ENCODE measurements at regions not wholly inside any gene's neighbourhood (a gene's known extent, or its start where the extent isn't known, plus 50 kb on each side); places are given as distances from the start of the nearest gene placed in this dataset.
"Not testable (repeated sequence)": the region's sequence is repeated elsewhere in the genome, so short reads cannot be mapped to it uniquely, and the experiment has no call there.

GRCh38 chr14:83870546-83871270, 1659.2 kb upstream of the FLRT2 start:
- no peaks in the 10 kb centered on the region for H3K27me3 ChIP-seq (ENCODE audit: control insufficient read depth in 1 of 2, insufficient read depth in 2 of 2, low read length in 2 of 2)
- H3K27ac ChIP-seq (ENCODE audit: low read length) = no peak overlapping the region
- H3K9me3 ChIP-seq (ENCODE audit: control insufficient read depth in 2 of 2, low read length in 2 of 2) = no peaks in the 10 kb centered on the region
- H3K9ac ChIP-seq (ENCODE audit: low read length in 2 of 2) = no peak overlapping the region
- H3K4me1 ChIP-seq (ENCODE audit: control insufficient read depth, insufficient read depth, low read length) = peaks cover 7% of the 10 kb centered on the region
- no peak overlapping the region for H3K4me3 ChIP-seq (ENCODE audit: low read length in 2 of 2)
- no peaks in the 10 kb centered on the region for H3K36me3 ChIP-seq (ENCODE audit: control insufficient read depth in 2 of 2, insufficient read depth in 2 of 2, low read length in 2 of 2)

- no peaks in the 10 kb centered on the region for H3K36me3 ChIP-seq (ENCODE audit: control insufficient read depth in 2 of 2, insufficient read depth in 2 of 2, low read length in 2 of 2)
Observed at GRCh38 chr14:83873669-83874068, 1656.3 kb upstream of the FLRT2 start.

GRCh38 chr14:83874662-83875061, 1655.3 kb upstream of the FLRT2 start:
- no peak overlapping the region for H3K27ac ChIP-seq (ENCODE audit: low read length)
- no peaks in the 10 kb centered on the region for H3K27me3 ChIP-seq (ENCODE audit: control insufficient read depth in 1 of 2, insufficient read depth in 2 of 2, low read length in 2 of 2)
- H3K9ac ChIP-seq (ENCODE audit: low read length in 2 of 2) = no peak overlapping the region
- no peak overlapping the region for H3K4me3 ChIP-seq (ENCODE audit: low read length in 2 of 2)
- H3K9me3 ChIP-seq (ENCODE audit: control insufficient read depth in 2 of 2, low read length in 2 of 2) = peaks cover 0 to 2% of the 10 kb centered on the region in 2 donors
- no peaks in the 10 kb centered on the region for H3K36me3 ChIP-seq (ENCODE audit: control insufficient read depth in 2 of 2, insufficient read depth in 2 of 2, low read length in 2 of 2)
- H3K4me1 ChIP-seq (ENCODE audit: control insufficient read depth, insufficient read depth, low read length) = peaks cover 3% of the 10 kb centered on the region

More at GRCh38 chr14:83873669-83874068, 1656.3 kb upstream of the FLRT2 start:
- Histone ChIP-seq H3K27me3 (ENCODE audit: control insufficient read depth in 1 of 2, insufficient read depth in 2 of 2, low read length in 2 of 2) (no peaks in the 10 kb centered on the region), H3K4me3 (ENCODE audit: low read length in 2 of 2) (no peak overlapping the region), H3K9me3 (ENCODE audit: control insufficient read depth in 2 of 2, low read length in 2 of 2) (no peaks in the 10 kb centered on the region), H3K4me1 (ENCODE audit: control insufficient read depth, insufficient read depth, low read length) (peaks cover 3% of the 10 kb centered on the region), H3K27ac (ENCODE audit: low read length) (no peak overlapping the region), H3K9ac (ENCODE audit: low read length in 2 of 2) (no peak overlapping the region)

- no peak overlapping the region for H3K27ac ChIP-seq (ENCODE audit: low read length)
- peaks cover 0 to 2% of the 10 kb centered on the region in 2 donors for H3K9me3 ChIP-seq (ENCODE audit: control insufficient read depth in 2 of 2, low read length in 2 of 2)
- no peak overlapping the region for H3K4me3 ChIP-seq (ENCODE audit: low read length in 2 of 2)
- H3K36me3 ChIP-seq (ENCODE audit: control insufficient read depth in 2 of 2, insufficient read depth in 2 of 2, low read length in 2 of 2) = no peaks in the 10 kb centered on the region
- no peaks in the 10 kb centered on the region for H3K4me1 ChIP-seq (ENCODE audit: control insufficient read depth, insufficient read depth, low read length)
- no peaks in the 10 kb centered on the region for H3K27me3 ChIP-seq (ENCODE audit: control insufficient read depth in 1 of 2, insufficient read depth in 2 of 2, low read length in 2 of 2)
- no peak overlapping the region for H3K9ac ChIP-seq (ENCODE audit: low read length in 2 of 2)
Observed at GRCh38 chr14:83883732-83884131, 1646.2 kb upstream of the FLRT2 start.

- H3K27ac ChIP-seq (ENCODE audit: low read length) = no peak overlapping the region
- no peaks in the 10 kb centered on the region for H3K36me3 ChIP-seq (ENCODE audit: control insufficient read depth in 2 of 2, insufficient read depth in 2 of 2, low read length in 2 of 2)
- H3K9me3 ChIP-seq (ENCODE audit: control insufficient read depth in 2 of 2, low read length in 2 of 2) = no peaks in the 10 kb centered on the region
- no peak overlapping the region for H3K4me3 ChIP-seq (ENCODE audit: low read length in 2 of 2)
- no peak overlapping the region for H3K9ac ChIP-seq (ENCODE audit: low read length in 2 of 2)
- H3K4me1 ChIP-seq (ENCODE audit: control insufficient read depth, insufficient read depth, low read length) = no peaks in the 10 kb centered on the region
- H3K27me3 ChIP-seq (ENCODE audit: control insufficient read depth in 1 of 2, insufficient read depth in 2 of 2, low read length in 2 of 2) = no peaks in the 10 kb centered on the region
Observed at GRCh38 chr14:83885837-83886293, 1644.1 kb upstream of the FLRT2 start.

GRCh38 chr14:83887866-83888265, 1642.1 kb upstream of the FLRT2 start:
- H3K9ac ChIP-seq (ENCODE audit: low read length in 2 of 2) = no peak overlapping the region
- H3K4me1 ChIP-seq (ENCODE audit: control insufficient read depth, insufficient read depth, low read length) = no peaks in the 10 kb centered on the region
- H3K27ac ChIP-seq (ENCODE audit: low read length) = no peak overlapping the region
- no peak overlapping the region for H3K4me3 ChIP-seq (ENCODE audit: low read length in 2 of 2)
- no peaks in the 10 kb centered on the region for H3K27me3 ChIP-seq (ENCODE audit: control insufficient read depth in 1 of 2, insufficient read depth in 2 of 2, low read length in 2 of 2)
- H3K36me3 ChIP-seq (ENCODE audit: control insufficient read depth in 2 of 2, insufficient read depth in 2 of 2, low read length in 2 of 2) = no peaks in the 10 kb centered on the region
- H3K9me3 ChIP-seq (ENCODE audit: control insufficient read depth in 2 of 2, low read length in 2 of 2) = no peaks in the 10 kb centered on the region

- Histone ChIP-seq H3K36me3 (ENCODE audit: control insufficient read depth in 2 of 2, insufficient read depth in 2 of 2, low read length in 2 of 2) (no peaks in the 10 kb centered on the region), H3K27me3 (ENCODE audit: control insufficient read depth in 1 of 2, insufficient read depth in 2 of 2, low read length in 2 of 2) (no peaks in the 10 kb centered on the region), H3K9me3 (ENCODE audit: control insufficient read depth in 2 of 2, low read length in 2 of 2) (no peaks in the 10 kb centered on the region), H3K9ac (ENCODE audit: low read length in 2 of 2) (no peak overlapping the region), H3K27ac (ENCODE audit: low read length) (no peak overlapping the region), H3K4me3 (ENCODE audit: low read length in 2 of 2) (no peak overlapping the region), H3K4me1 (ENCODE audit: control insufficient read depth, insufficient read depth, low read length) (no peaks in the 10 kb centered on the region)
Observed at GRCh38 chr14:83893447-83893846, 1636.5 kb upstream of the FLRT2 start.

- no peaks in the 10 kb centered on the region for H3K4me1 ChIP-seq (ENCODE audit: control insufficient read depth, insufficient read depth, low read length)
- H3K36me3 ChIP-seq (ENCODE audit: control insufficient read depth in 2 of 2, insufficient read depth in 2 of 2, low read length in 2 of 2) = no peaks in the 10 kb centered on the region
- no peaks in the 10 kb centered on the region for H3K27me3 ChIP-seq (ENCODE audit: control insufficient read depth in 1 of 2, insufficient read depth in 2 of 2, low read length in 2 of 2)
- no peak overlapping the region for H3K9ac ChIP-seq (ENCODE audit: low read length in 2 of 2)
- no peak overlapping the region for H3K27ac ChIP-seq (ENCODE audit: low read length)
- no peaks in the 10 kb centered on the region for H3K9me3 ChIP-seq (ENCODE audit: control insufficient read depth in 2 of 2, low read length in 2 of 2)
- no peak overlapping the region for H3K4me3 ChIP-seq (ENCODE audit: low read length in 2 of 2)
Observed at GRCh38 chr14:83894568-83894967, 1635.4 kb upstream of the FLRT2 start.

- not testable (repeated sequence) for H3K9ac ChIP-seq (ENCODE audit: low read length in 2 of 2); H3K9me3 ChIP-seq (ENCODE audit: control insufficient read depth in 2 of 2, low read length in 2 of 2); H3K4me1 ChIP-seq (ENCODE audit: control insufficient read depth, insufficient read depth, low read length); H3K27me3 ChIP-seq (ENCODE audit: control insufficient read depth in 1 of 2, insufficient read depth in 2 of 2, low read length in 2 of 2); H3K36me3 ChIP-seq (ENCODE audit: control insufficient read depth in 2 of 2, insufficient read depth in 2 of 2, low read length in 2 of 2); H3K4me3 ChIP-seq (ENCODE audit: low read length in 2 of 2); H3K27ac ChIP-seq (ENCODE audit: low read length)
Observed at GRCh38 chr14:83898558-83898957, 1631.4 kb upstream of the FLRT2 start.

- no peak overlapping the region for H3K27ac ChIP-seq (ENCODE audit: low read length)
- no peaks in the 10 kb centered on the region for H3K36me3 ChIP-seq (ENCODE audit: control insufficient read depth in 2 of 2, insufficient read depth in 2 of 2, low read length in 2 of 2)
- H3K4me1 ChIP-seq (ENCODE audit: control insufficient read depth, insufficient read depth, low read length) = no peaks in the 10 kb centered on the region
- no peaks in the 10 kb centered on the region for H3K9me3 ChIP-seq (ENCODE audit: control insufficient read depth in 2 of 2, low read length in 2 of 2)
- H3K4me3 ChIP-seq (ENCODE audit: low read length in 2 of 2) = no peak overlapping the region
- no peak overlapping the region for H3K9ac ChIP-seq (ENCODE audit: low read length in 2 of 2)
- H3K27me3 ChIP-seq (ENCODE audit: control insufficient read depth in 1 of 2, insufficient read depth in 2 of 2, low read length in 2 of 2) = no peaks in the 10 kb centered on the region
Observed at GRCh38 chr14:83899706-83900105, 1630.2 kb upstream of the FLRT2 start.

GRCh38 chr14:83905157-83905556, 1624.8 kb upstream of the FLRT2 start:
- H3K4me1 ChIP-seq (ENCODE audit: control insufficient read depth, insufficient read depth, low read length) = no peaks in the 10 kb centered on the region
- H3K9me3 ChIP-seq (ENCODE audit: control insufficient read depth in 2 of 2, low read length in 2 of 2) = no peaks in the 10 kb centered on the region
- H3K27me3 ChIP-seq (ENCODE audit: control insufficient read depth in 1 of 2, insufficient read depth in 2 of 2, low read length in 2 of 2) = no peaks in the 10 kb centered on the region
- no peak overlapping the region for H3K9ac ChIP-seq (ENCODE audit: low read length in 2 of 2)
- no peaks in the 10 kb centered on the region for H3K36me3 ChIP-seq (ENCODE audit: control insufficient read depth in 2 of 2, insufficient read depth in 2 of 2, low read length in 2 of 2)
- no peak overlapping the region for H3K27ac ChIP-seq (ENCODE audit: low read length)
- H3K4me3 ChIP-seq (ENCODE audit: low read length in 2 of 2) = no peak overlapping the region
